NCI-H2029 (cell line): ENCODE measurements at regions not wholly inside any gene's neighbourhood (a gene's known extent, or its start where the extent isn't known, plus 50 kb on each side); places are given as distances from the start of the nearest gene placed in this dataset.

Experiments used
- DNase-seq: peaks from one replicate; lab custom pipeline; 2025; lab: John Stamatoyannopoulos, UW

GRCh38 chr1:229971141-229971540 lies 95.9 kb upstream of the GALNT2 start:
- DNase-seq, result no peak

- DNase-seq, result no peak
Observed at GRCh38 chr1:229972600-229973296, 94.3 kb upstream of the GALNT2 start.

- DNase-seq, result no peak
Observed at GRCh38 chr1:229973297-229973612, 93.8 kb upstream of the GALNT2 start.

- no peak for DNase-seq
Observed at GRCh38 chr1:229975047-229975446, 92.0 kb upstream of the GALNT2 start.

GRCh38 chr1:229980009-229980408 lies 87.0 kb upstream of the GALNT2 start:
- DNase-seq, result no peak

- no peak for DNase-seq
Observed at GRCh38 chr1:229981736-229982135, 85.3 kb upstream of the GALNT2 start.

- DNase-seq, result no peak
Observed at GRCh38 chr1:229984310-229984991, 82.6 kb upstream of the GALNT2 start.

- DNase-seq, result no peak
Observed at GRCh38 chr1:229984992-229985612, 81.9 kb upstream of the GALNT2 start.

GRCh38 chr1:229985613-229986010 lies 81.4 kb upstream of the GALNT2 start:
- DNase-seq, result no peak

- no peak for DNase-seq
Observed at GRCh38 chr1:229986737-229987337, 80.2 kb upstream of the GALNT2 start.

GRCh38 chr1:229987953-229988352 lies 79.1 kb upstream of the GALNT2 start:
- DNase-seq, result no peak

- no peak for DNase-seq
Observed at GRCh38 chr1:229988534-229988933, 78.5 kb upstream of the GALNT2 start.

GRCh38 chr1:229989591-229990248 lies 77.3 kb upstream of the GALNT2 start:
- no peak for DNase-seq

- no peak for DNase-seq
Observed at GRCh38 chr1:229990326-229990725, 76.7 kb upstream of the GALNT2 start.

- DNase-seq, result no peak
Observed at GRCh38 chr1:229991104-229991513, 75.9 kb upstream of the GALNT2 start.

GRCh38 chr1:229991724-229992333 lies 75.2 kb upstream of the GALNT2 start:
- DNase-seq, result no peak

- DNase-seq, result no peak
Observed at GRCh38 chr1:229993060-229993459, 74.0 kb upstream of the GALNT2 start.

GRCh38 chr1:229993894-229994293 lies 73.1 kb upstream of the GALNT2 start:
- DNase-seq, result no peak

- no peak for DNase-seq
Observed at GRCh38 chr1:229999004-229999670, 67.9 kb upstream of the GALNT2 start.

- no peak for DNase-seq
Observed at GRCh38 chr1:230000493-230001184, 66.4 kb upstream of the GALNT2 start.
